OCI-LY1 (cell line): ENCODE measurements at regions not wholly inside any gene's neighbourhood (a gene's known extent, or its start where the extent isn't known, plus 50 kb on each side); places are given as distances from the start of the nearest gene placed in this dataset.

Source experiments
- EZH2 ChIP-seq: fragments of 200-600 bp; sonication (generic), shearing (Covaris generic); IDR thresholded peaks from 2 replicates; pipeline ENCODE4 v1.8.0; 2017; ENCODE audit warnings: borderline replicate concordance, mixed run types, mild to moderate bottlenecking, antibody characterized with exemption, low read length, moderate library complexity, mixed read lengths
- TF ChIP-seq, protein P1 (sequence below): fragments of 200-600 bp; sonication (generic), shearing (Covaris generic); IDR thresholded peaks from 2 replicates; pipeline ENCODE4 v1.5.1; 2017; ENCODE audit warnings: mild to moderate bottlenecking, antibody characterized with exemption, low read length, moderate library complexity, mixed read lengths

GRCh38 chrX:104310657-104311254, 56.0 kb upstream of the ESX1 start:
- TF ChIP-seq, protein P1, sequence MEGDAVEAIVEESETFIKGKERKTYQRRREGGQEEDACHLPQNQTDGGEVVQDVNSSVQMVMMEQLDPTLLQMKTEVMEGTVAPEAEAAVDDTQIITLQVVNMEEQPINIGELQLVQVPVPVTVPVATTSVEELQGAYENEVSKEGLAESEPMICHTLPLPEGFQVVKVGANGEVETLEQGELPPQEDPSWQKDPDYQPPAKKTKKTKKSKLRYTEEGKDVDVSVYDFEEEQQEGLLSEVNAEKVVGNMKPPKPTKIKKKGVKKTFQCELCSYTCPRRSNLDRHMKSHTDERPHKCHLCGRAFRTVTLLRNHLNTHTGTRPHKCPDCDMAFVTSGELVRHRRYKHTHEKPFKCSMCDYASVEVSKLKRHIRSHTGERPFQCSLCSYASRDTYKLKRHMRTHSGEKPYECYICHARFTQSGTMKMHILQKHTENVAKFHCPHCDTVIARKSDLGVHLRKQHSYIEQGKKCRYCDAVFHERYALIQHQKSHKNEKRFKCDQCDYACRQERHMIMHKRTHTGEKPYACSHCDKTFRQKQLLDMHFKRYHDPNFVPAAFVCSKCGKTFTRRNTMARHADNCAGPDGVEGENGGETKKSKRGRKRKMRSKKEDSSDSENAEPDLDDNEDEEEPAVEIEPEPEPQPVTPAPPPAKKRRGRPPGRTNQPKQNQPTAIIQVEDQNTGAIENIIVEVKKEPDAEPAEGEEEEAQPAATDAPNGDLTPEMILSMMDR, result no peak
- no peak for TF ChIP-seq EZH2
